Colonic mucosa (tissue), 4 donors: ENCODE measurements at regions not wholly inside any gene's neighbourhood (a gene's known extent, or its start where the extent isn't known, plus 50 kb on each side); places are given as distances from the start of the nearest gene placed in this dataset.

Experiments used
- DNase-seq: peaks from one replicate; pipeline ENCODE4 v3.0.0-alpha.2; 2020
- H3K27ac ChIP-seq: fragments of 200-600 bp; one replicate; pipeline ENCODE4 v1.8.0; 2021
- H3K27me3 ChIP-seq: fragments of 200-600 bp; one replicate; pipeline ENCODE4 v1.8.0; 2021
- H3K36me3 ChIP-seq: fragments of 200-600 bp; one replicate; pipeline ENCODE4 v1.8.0; 2021
- H3K4me1 ChIP-seq: fragments of 200-600 bp; one replicate; pipeline ENCODE4 v1.8.0; 2021; ENCODE audit warnings: mild to moderate bottlenecking
- H3K4me3 ChIP-seq: fragments of 200-600 bp; one replicate; pipeline ENCODE4 v1.8.0; 2021
- H3K9ac ChIP-seq, 2 donors: one replicate each; pipeline ENCODE4 v1.7.0; 2013; ENCODE audit warnings: control low read depth in 2 of 2, low read depth in 2 of 2, low read length in 2 of 2
- H3K9me3 ChIP-seq: fragments of 200-600 bp; one replicate; pipeline ENCODE4 v1.8.0; 2021
- CTCF ChIP-seq: fragments of 200-600 bp; IDR thresholded peaks from one replicate; pipeline ENCODE4 v1.8.0; 2022; ENCODE audit warnings: antibody characterized with exemption, mild to moderate bottlenecking
- intact Hi-C: fragments of 100-400 bp; cut with DNase I; formaldehyde crosslinking; loops from one replicate; pipeline ENCODE4 v1.14.1; 2022
- donor health status: healthy.
- donor health status: DM: no; HTN: no; CAD: no.
- donor health status: DM: no; HTN: no; CAD: no.

- Histone ChIP-seq H3K27me3 (no peaks in the 10 kb centered on the region), H3K4me1 (no peaks in the 10 kb centered on the region), H3K9me3 (no peaks in the 10 kb centered on the region), H3K36me3 (no peaks in the 10 kb centered on the region), H3K9ac (no peak overlapping the region), H3K27ac (no peak overlapping the region), H3K4me3 (no peak overlapping the region)
- DNase-seq, result no peak
- no peak for TF ChIP-seq CTCF
- intact Hi-C loops, result no loop called here
Measured at GRCh38 chr18:60445341-60445740, 72.8 kb upstream of the MC4R start.

GRCh38 chr18:60446821-60447220 lies 74.2 kb upstream of the MC4R start:
- no peak overlapping the region for H3K9ac ChIP-seq
- no peaks in the 10 kb centered on the region for H3K36me3 ChIP-seq
- no peaks in the 10 kb centered on the region for H3K9me3 ChIP-seq
- H3K4me3 ChIP-seq, result no peak overlapping the region
- H3K27me3 ChIP-seq, result no peaks in the 10 kb centered on the region
- H3K27ac ChIP-seq, result no peak overlapping the region
- DNase-seq, result no peak
- TF ChIP-seq CTCF, result no peak
- intact Hi-C loops, result no loop called here
- H3K4me1 ChIP-seq, result no peaks in the 10 kb centered on the region

- no peak for DNase-seq
- Histone ChIP-seq H3K4me1 (no peaks in the 10 kb centered on the region), H3K4me3 (no peak overlapping the region), H3K27ac (no peak overlapping the region), H3K9me3 (no peaks in the 10 kb centered on the region), H3K27me3 (no peaks in the 10 kb centered on the region), H3K9ac (no peak overlapping the region), H3K36me3 (no peaks in the 10 kb centered on the region)
- intact Hi-C loops, result no loop called here
- no peak for TF ChIP-seq CTCF
Measured at GRCh38 chr18:60448487-60449267, 76.1 kb upstream of the MC4R start.

GRCh38 chr18:60452421-60452820 lies 79.8 kb upstream of the MC4R start:
- Histone ChIP-seq H3K27ac (no peak overlapping the region), H3K4me3 (no peak overlapping the region), H3K36me3 (no peaks in the 10 kb centered on the region), H3K4me1 (no peaks in the 10 kb centered on the region), H3K9me3 (no peaks in the 10 kb centered on the region), H3K27me3 (no peaks in the 10 kb centered on the region), H3K9ac (no peak overlapping the region)
- no peak for DNase-seq
- intact Hi-C loops, result no loop called here
- TF ChIP-seq CTCF, result no peak

- H3K27ac ChIP-seq, result no peak overlapping the region
- intact Hi-C loops, result no loop called here
- no peaks in the 10 kb centered on the region for H3K9me3 ChIP-seq
- no peak overlapping the region for H3K4me3 ChIP-seq
- no peaks in the 10 kb centered on the region for H3K27me3 ChIP-seq
- no peak for TF ChIP-seq CTCF
- no peak overlapping the region for H3K9ac ChIP-seq
- DNase-seq, result no peak
- no peaks in the 10 kb centered on the region for H3K4me1 ChIP-seq
- no peaks in the 10 kb centered on the region for H3K36me3 ChIP-seq
Measured at GRCh38 chr18:60466677-60467076, 94.1 kb upstream of the MC4R start.
